ENCODE measurements at regions not wholly inside any gene's neighbourhood (a gene's known extent, or its start where the extent isn't known, plus 50 kb on each side); places are given as distances from the start of the nearest gene placed in this dataset.
"Not testable (repeated sequence)": the region's sequence is repeated elsewhere in the genome, so short reads cannot be mapped to it uniquely, and the experiment has no call there.

DNA sequence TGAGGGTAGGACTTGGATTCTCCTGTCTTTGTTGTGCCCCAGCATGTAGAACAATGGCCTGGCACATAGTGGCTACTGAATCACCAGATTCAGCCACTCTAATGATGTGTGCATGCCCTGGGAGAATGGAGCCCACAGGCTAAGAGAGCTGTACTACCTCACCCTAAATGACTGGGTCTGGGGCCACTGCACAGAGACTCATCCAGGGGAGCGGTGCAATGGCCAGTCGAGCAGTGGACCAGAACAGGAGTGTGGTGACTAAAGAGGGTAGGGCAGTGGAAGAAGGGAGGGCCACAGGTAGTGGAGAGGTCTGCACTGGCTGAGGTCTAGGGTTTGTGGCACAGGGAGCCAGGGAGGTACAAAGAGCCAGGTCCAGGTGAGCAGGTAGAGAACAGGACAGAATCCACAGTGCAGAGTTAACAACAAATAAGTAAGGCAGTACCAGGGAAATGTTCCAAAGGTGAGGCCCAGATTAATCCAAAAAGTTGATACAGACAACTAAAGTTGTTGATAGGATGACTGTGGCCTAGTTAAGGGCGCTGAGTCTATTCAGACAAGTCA lies 142.7 kb upstream of the ATP11B start:
- Histone ChIP-seq H2AFZ (ENCODE audit: low read length, unreplicated experiment) (no peak overlapping the region), H3K4me3 (ENCODE audit: low read depth, low read length) (no peak overlapping the region), H3K4me1 (ENCODE audit: control insufficient read depth, insufficient read depth, low read length, unreplicated experiment) (no peaks in the 10 kb centered on the region), H3K27me3 (ENCODE audit: insufficient read depth, low read length) (peaks cover 12% of the 10 kb centered on the region), H3K36me3 (ENCODE audit: insufficient read depth, low read length) (no peaks in the 10 kb centered on the region), H3K27ac (ENCODE audit: low read depth, low read length) (no peak overlapping the region), H3K79me2 (ENCODE audit: control insufficient read depth, insufficient read depth, low read length, unreplicated experiment) (no peaks in the 10 kb centered on the region)

DNA sequence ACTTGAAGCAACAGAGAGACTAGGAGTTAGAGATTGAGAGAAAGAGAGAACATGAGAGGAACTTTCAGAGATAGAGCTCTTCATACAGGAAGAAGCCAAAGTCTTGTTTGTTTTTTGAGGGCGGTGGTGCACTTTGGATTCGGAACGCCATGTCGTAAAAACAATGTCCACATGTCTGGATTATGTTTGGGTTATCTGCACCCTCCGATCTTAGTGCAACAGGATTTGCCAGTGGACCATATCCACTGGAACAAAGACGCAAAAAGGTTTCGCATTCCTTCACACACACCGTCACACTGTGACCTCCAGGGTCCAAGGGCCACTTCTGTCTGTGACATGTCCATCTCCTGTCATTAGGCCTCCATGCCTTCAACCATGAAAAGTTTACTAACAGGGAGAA lies 141.8 kb upstream of the ATP11B start:
- H2AFZ ChIP-seq (ENCODE audit: low read length, unreplicated experiment), result no peak overlapping the region
- no peak overlapping the region for H3K27ac ChIP-seq (ENCODE audit: low read depth, low read length)
- H3K79me2 ChIP-seq (ENCODE audit: control insufficient read depth, insufficient read depth, low read length, unreplicated experiment), result no peaks in the 10 kb centered on the region
- peaks cover 5% of the 10 kb centered on the region; the same call in 1 of the 2 replicates for H3K27me3 ChIP-seq (ENCODE audit: insufficient read depth, low read length)
- H3K4me3 ChIP-seq (ENCODE audit: low read depth, low read length), result no peak overlapping the region
- no peaks in the 10 kb centered on the region for H3K4me1 ChIP-seq (ENCODE audit: control insufficient read depth, insufficient read depth, low read length, unreplicated experiment)
- no peaks in the 10 kb centered on the region for H3K36me3 ChIP-seq (ENCODE audit: insufficient read depth, low read length)

DNA sequence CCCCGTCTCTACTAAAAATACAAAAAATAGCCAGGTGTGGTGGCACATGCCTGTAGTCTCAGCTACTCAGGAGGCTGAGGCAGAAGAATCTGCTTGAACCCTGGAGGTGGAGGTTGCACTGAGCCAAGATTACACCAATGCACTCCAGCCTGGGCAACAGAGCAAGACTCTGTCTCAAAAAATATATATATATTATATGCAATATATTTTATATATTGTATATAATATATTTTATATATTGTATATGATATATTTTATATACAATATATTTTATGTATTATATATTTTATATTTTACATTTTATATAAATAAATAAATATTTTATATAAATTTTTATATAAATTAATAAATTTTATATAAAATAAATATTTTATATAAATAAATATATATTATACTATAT lies 140.2 kb upstream of the ATP11B start:
- H3K36me3 ChIP-seq (ENCODE audit: insufficient read depth, low read length); H3K27ac ChIP-seq (ENCODE audit: low read depth, low read length); H3K79me2 ChIP-seq (ENCODE audit: control insufficient read depth, insufficient read depth, low read length, unreplicated experiment); H3K4me3 ChIP-seq (ENCODE audit: low read depth, low read length); H3K27me3 ChIP-seq (ENCODE audit: insufficient read depth, low read length); H3K4me1 ChIP-seq (ENCODE audit: control insufficient read depth, insufficient read depth, low read length, unreplicated experiment); H2AFZ ChIP-seq (ENCODE audit: low read length, unreplicated experiment): not testable (repeated sequence)

DNA sequence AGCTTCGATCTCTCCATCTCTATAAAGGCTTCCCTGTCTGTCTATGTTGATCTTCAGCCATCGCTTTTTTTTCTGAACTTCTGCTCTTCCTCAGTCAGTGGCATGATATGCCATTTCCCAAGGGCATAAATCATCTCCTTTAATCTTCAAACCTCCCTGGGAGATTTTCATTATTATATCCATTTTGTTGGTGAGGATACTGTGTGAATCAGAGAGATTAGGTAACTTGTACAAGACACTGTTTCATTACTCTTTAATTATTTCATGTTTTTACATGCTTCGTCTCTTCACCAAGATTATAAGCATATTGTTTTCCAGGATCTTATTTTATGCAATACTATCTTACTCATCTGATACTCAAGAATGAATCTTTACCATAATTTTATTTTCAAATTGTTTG lies 124.8 kb upstream of the ATP11B start:
- Histone ChIP-seq H3K27me3 (ENCODE audit: insufficient read depth, low read length) (peaks cover 31% of the 10 kb centered on the region), H3K79me2 (ENCODE audit: control insufficient read depth, insufficient read depth, low read length, unreplicated experiment) (no peaks in the 10 kb centered on the region), H2AFZ (ENCODE audit: low read length, unreplicated experiment) (no peak overlapping the region), H3K27ac (ENCODE audit: low read depth, low read length) (no peak overlapping the region), H3K4me3 (ENCODE audit: low read depth, low read length) (no peak overlapping the region), H3K36me3 (ENCODE audit: insufficient read depth, low read length) (no peaks in the 10 kb centered on the region), H3K4me1 (ENCODE audit: control insufficient read depth, insufficient read depth, low read length, unreplicated experiment) (no peaks in the 10 kb centered on the region)

DNA sequence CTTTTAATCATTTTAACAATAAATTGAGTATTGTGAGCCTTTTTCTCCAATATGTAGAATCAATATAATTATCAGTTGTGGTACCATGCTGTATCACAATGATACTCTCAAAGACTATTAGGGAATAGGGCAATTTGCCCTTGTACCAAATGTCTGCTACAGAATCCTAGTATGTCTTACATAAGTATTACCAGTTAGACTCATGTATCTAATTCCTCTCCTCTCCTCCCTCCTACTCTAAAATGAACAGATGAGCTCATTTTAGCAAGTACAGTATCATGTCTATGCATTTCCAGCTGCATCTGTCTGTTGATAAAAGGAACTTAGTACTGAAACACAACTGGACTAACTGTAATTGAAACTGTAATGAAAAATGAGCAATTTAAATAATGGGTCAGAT lies 124.3 kb upstream of the ATP11B start:
- Histone ChIP-seq H3K36me3 (ENCODE audit: insufficient read depth, low read length) (no peaks in the 10 kb centered on the region), H3K27me3 (ENCODE audit: insufficient read depth, low read length) (peaks cover 31% of the 10 kb centered on the region), H3K27ac (ENCODE audit: low read depth, low read length) (no peak overlapping the region), H3K4me1 (ENCODE audit: control insufficient read depth, insufficient read depth, low read length, unreplicated experiment) (no peaks in the 10 kb centered on the region), H2AFZ (ENCODE audit: low read length, unreplicated experiment) (no peak overlapping the region), H3K79me2 (ENCODE audit: control insufficient read depth, insufficient read depth, low read length, unreplicated experiment) (no peaks in the 10 kb centered on the region), H3K4me3 (ENCODE audit: low read depth, low read length) (no peak overlapping the region)

DNA sequence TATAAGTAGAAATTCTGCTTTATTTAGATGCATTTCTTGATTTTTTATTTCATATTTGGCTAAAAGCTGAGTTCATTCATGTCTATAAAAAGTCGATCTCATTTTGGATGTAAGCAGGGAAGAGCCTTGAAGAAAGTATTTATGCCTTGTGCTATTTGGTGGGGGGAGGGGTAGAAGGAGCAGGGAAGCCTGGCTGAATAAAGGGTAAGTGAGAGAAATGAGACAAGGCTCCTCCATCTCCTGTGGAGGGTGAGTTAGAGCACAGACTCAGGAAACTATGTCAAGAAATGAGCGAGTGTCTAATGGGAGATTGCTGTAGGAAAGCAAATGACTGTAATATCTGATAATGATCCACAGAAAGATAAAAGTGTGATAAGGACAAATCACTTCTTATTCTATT lies 121.8 kb upstream of the ATP11B start:
- H3K4me1 ChIP-seq (ENCODE audit: control insufficient read depth, insufficient read depth, low read length, unreplicated experiment), result no peaks in the 10 kb centered on the region
- no peaks in the 10 kb centered on the region for H3K79me2 ChIP-seq (ENCODE audit: control insufficient read depth, insufficient read depth, low read length, unreplicated experiment)
- no peaks in the 10 kb centered on the region for H3K36me3 ChIP-seq (ENCODE audit: insufficient read depth, low read length)
- H3K27me3 ChIP-seq (ENCODE audit: insufficient read depth, low read length), result peaks cover 47% of the 10 kb centered on the region
- no peak overlapping the region for H3K4me3 ChIP-seq (ENCODE audit: low read depth, low read length)
- no peak overlapping the region for H2AFZ ChIP-seq (ENCODE audit: low read length, unreplicated experiment)
- H3K27ac ChIP-seq (ENCODE audit: low read depth, low read length), result no peak overlapping the region

DNA sequence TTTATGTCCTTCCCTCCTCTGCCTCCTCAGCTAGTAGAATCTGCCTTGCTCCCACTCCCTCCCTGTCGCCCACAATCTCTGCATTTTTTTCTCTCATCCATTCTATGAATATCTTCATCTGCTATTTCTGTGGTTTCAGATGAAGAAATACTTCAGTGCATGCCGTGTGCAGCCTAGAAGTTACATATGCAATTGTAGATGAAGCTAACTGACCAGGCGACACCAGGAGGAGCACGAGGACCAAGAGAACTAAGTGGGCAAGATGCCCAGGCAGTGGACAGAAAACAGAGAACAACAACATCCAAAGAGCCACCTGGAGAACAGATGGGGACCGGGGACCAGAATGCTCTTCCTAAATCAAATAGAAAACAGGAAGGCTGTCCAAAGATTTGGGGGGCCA lies 121.4 kb upstream of the ATP11B start:
- Histone ChIP-seq H3K27ac (ENCODE audit: low read depth, low read length) (no peak overlapping the region), H3K4me3 (ENCODE audit: low read depth, low read length) (no peak overlapping the region), H2AFZ (ENCODE audit: low read length, unreplicated experiment) (no peak overlapping the region), H3K79me2 (ENCODE audit: control insufficient read depth, insufficient read depth, low read length, unreplicated experiment) (no peaks in the 10 kb centered on the region), H3K27me3 (ENCODE audit: insufficient read depth, low read length) (peaks cover 49% of the 10 kb centered on the region), H3K4me1 (ENCODE audit: control insufficient read depth, insufficient read depth, low read length, unreplicated experiment) (no peaks in the 10 kb centered on the region), H3K36me3 (ENCODE audit: insufficient read depth, low read length) (no peaks in the 10 kb centered on the region)

- no peaks in the 10 kb centered on the region for H3K4me1 ChIP-seq (ENCODE audit: control insufficient read depth, insufficient read depth, low read length, unreplicated experiment)
- H3K36me3 ChIP-seq (ENCODE audit: insufficient read depth, low read length), result no peaks in the 10 kb centered on the region
- H3K4me3 ChIP-seq (ENCODE audit: low read depth, low read length), result no peak overlapping the region
- no peak overlapping the region for H2AFZ ChIP-seq (ENCODE audit: low read length, unreplicated experiment)
- peaks cover 53% of the 10 kb centered on the region for H3K27me3 ChIP-seq (ENCODE audit: insufficient read depth, low read length)
- no peaks in the 10 kb centered on the region for H3K79me2 ChIP-seq (ENCODE audit: control insufficient read depth, insufficient read depth, low read length, unreplicated experiment)
- H3K27ac ChIP-seq (ENCODE audit: low read depth, low read length), result no peak overlapping the region
These were observed 120.0 kb upstream of the ATP11B start for GRCh38 chr3:182673336-182673735.

- no peaks in the 10 kb centered on the region for H3K79me2 ChIP-seq (ENCODE audit: control insufficient read depth, insufficient read depth, low read length, unreplicated experiment)
- H3K36me3 ChIP-seq (ENCODE audit: insufficient read depth, low read length), result no peaks in the 10 kb centered on the region
- H3K4me3 ChIP-seq (ENCODE audit: low read depth, low read length), result peak overlapping the region; percentile 79
- peak overlapping the region; percentile 89 for H2AFZ ChIP-seq (ENCODE audit: low read length, unreplicated experiment)
- peaks cover 42% of the 10 kb centered on the region for H3K27me3 ChIP-seq (ENCODE audit: insufficient read depth, low read length)
- H3K4me1 ChIP-seq (ENCODE audit: control insufficient read depth, insufficient read depth, low read length, unreplicated experiment), result no peaks in the 10 kb centered on the region
- no peak overlapping the region for H3K27ac ChIP-seq (ENCODE audit: low read depth, low read length)
These were observed 110.8 kb upstream of the ATP11B start for GRCh38 chr3:182682263-182683241.

- no peaks in the 10 kb centered on the region for H3K79me2 ChIP-seq (ENCODE audit: control insufficient read depth, insufficient read depth, low read length, unreplicated experiment)
- peak overlapping the region; percentile 79 for H3K4me3 ChIP-seq (ENCODE audit: low read depth, low read length)
- H3K27ac ChIP-seq (ENCODE audit: low read depth, low read length), result no peak overlapping the region
- peak overlapping the region; percentile 89 for H2AFZ ChIP-seq (ENCODE audit: low read length, unreplicated experiment)
- H3K27me3 ChIP-seq (ENCODE audit: insufficient read depth, low read length), result peaks cover 46% of the 10 kb centered on the region
- no peaks in the 10 kb centered on the region for H3K36me3 ChIP-seq (ENCODE audit: insufficient read depth, low read length)
- no peaks in the 10 kb centered on the region for H3K4me1 ChIP-seq (ENCODE audit: control insufficient read depth, insufficient read depth, low read length, unreplicated experiment)
These were observed 109.9 kb upstream of the ATP11B start for GRCh38 chr3:182683453-182683852.

- H2AFZ ChIP-seq (ENCODE audit: low read length, unreplicated experiment), result no peak overlapping the region
- no peaks in the 10 kb centered on the region for H3K4me1 ChIP-seq (ENCODE audit: control insufficient read depth, insufficient read depth, low read length, unreplicated experiment)
- no peaks in the 10 kb centered on the region for H3K79me2 ChIP-seq (ENCODE audit: control insufficient read depth, insufficient read depth, low read length, unreplicated experiment)
- H3K27me3 ChIP-seq (ENCODE audit: insufficient read depth, low read length), result peaks cover 42% of the 10 kb centered on the region
- H3K4me3 ChIP-seq (ENCODE audit: low read depth, low read length), result peak overlapping the region; percentile 30; the same call in 1 of the 2 replicates
- H3K27ac ChIP-seq (ENCODE audit: low read depth, low read length), result no peak overlapping the region
- H3K36me3 ChIP-seq (ENCODE audit: insufficient read depth, low read length), result no peaks in the 10 kb centered on the region
These were observed 109.4 kb upstream of the ATP11B start for GRCh38 chr3:182683858-182684257.
